ENCODE measurements at regions not wholly inside any gene's neighbourhood (a gene's known extent, or its start where the extent isn't known, plus 50 kb on each side); places are given as distances from the start of the nearest gene placed in this dataset.

DNA sequence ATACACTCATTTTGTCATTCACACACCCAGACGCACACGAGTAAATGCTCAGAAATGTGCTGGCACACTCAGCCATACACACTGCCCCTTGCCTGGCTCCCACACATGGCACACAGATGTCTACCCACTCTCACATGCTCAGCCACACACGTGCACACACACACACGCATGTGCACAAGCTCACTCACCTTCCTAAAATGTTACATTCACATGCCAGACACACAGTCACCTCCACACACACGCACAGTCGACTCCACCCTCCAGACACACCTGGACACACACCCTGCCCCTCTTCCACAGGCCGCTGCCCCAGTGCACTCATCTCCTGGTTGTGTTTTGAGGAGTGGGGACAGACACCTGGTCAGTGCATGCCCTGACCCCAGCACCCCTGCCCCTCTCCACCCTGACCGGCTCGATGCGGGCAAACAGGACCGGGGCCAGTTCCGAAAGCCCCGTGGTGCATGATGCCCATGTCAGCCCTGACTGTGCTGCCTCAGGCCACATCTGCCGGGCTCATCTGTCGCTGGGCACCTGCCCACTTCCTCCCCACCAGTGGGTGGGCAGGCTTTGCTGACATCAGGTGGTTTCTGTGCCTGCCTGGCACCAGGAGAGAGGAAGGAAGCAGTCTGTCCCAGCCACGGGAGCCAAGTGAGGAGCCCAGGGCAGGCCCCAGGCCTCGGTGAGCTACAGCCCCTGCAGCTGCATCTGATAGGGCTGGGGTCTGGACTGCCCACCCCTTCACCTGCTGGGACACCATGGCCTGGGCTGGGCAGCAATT lies 84.9 kb upstream of the ZNF716 start (continued):
- TF ChIP-seq POLR2A (IDR thresholded peaks at IDR 0.05; ENCODE audit: control extremely low read depth in 1 of 2, low read depth in 2 of 2, low read length in 2 of 2): no peak
- TF ChIP-seq RBBP5 (IDR thresholded peaks at IDR 0.05; ENCODE audit: borderline replicate concordance, low read depth, low read length): no peak
- TF ChIP-seq SP1 (IDR thresholded peaks at IDR 0.05; ENCODE audit: low read depth, low read length): no peak
- no peak for TF ChIP-seq GABPA (IDR thresholded peaks at IDR 0.05; ENCODE audit: borderline replicate concordance, insufficient read depth, low read length)

All from H1 (cell line).